Astrocyte (in vitro differentiated cells and primary cell): ENCODE measurements at regions not wholly inside any gene's neighbourhood (a gene's known extent, or its start where the extent isn't known, plus 50 kb on each side); places are given as distances from the start of the nearest gene placed in this dataset.
A peak's percentile ranks its signal among the peaks of the same experiment; 100 is the strongest.
"Not testable (repeated sequence)": the region's sequence is repeated elsewhere in the genome, so short reads cannot be mapped to it uniquely, and the experiment has no call there.

Experiments
- DNase-seq: peaks from one replicate; pipeline ENCODE4 v3.0.0-alpha.2; 2010; ENCODE audit warnings: low read depth
- FAIRE-seq: peaks from 2 replicates; lab custom pipeline; 2011; peaks lifted over from hg19 to GRCh38; lab: Jason Lieb, UNC
- H2AFZ ChIP-seq: 2 replicates; pipeline ENCODE4 v1.6.0; 2012; ENCODE audit warnings: low read depth, low read length, inconsistent platforms
- H3K27ac ChIP-seq: 2 replicates; pipeline ENCODE4 v1.5.1; 2011; ENCODE audit warnings: low read depth, low read length, inconsistent platforms
- H3K27me3 ChIP-seq: 2 replicates; pipeline ENCODE4 v1.6.0; 2011; ENCODE audit warnings: low read length, inconsistent platforms; ENCODE audit not compliant: insufficient read depth
- H3K36me3 ChIP-seq: 2 replicates; pipeline ENCODE4 v1.5.1; 2011; ENCODE audit warnings: low read length, inconsistent platforms; ENCODE audit not compliant: insufficient read depth
- H3K4me1 ChIP-seq: 2 replicates; pipeline ENCODE4 v1.5.1; 2011; ENCODE audit warnings: low read length, inconsistent platforms; ENCODE audit not compliant: insufficient read depth
- H3K4me2 ChIP-seq: 2 replicates; pipeline ENCODE4 v1.6.0; 2012; ENCODE audit warnings: low read length, inconsistent platforms
- H3K4me3 ChIP-seq: 2 replicates; pipeline ENCODE4 v1.5.1; 2011; ENCODE audit warnings: low read depth, mild to moderate bottlenecking, low read length, inconsistent platforms; ENCODE audit not compliant: insufficient read depth
- H3K79me2 ChIP-seq: 2 replicates; pipeline ENCODE4 v1.6.0; 2012; ENCODE audit warnings: mild to moderate bottlenecking, low read length, inconsistent platforms; ENCODE audit not compliant: insufficient read depth
- H3K9ac ChIP-seq: 2 replicates; pipeline ENCODE4 v1.6.0; 2012; ENCODE audit warnings: mild to moderate bottlenecking, low read length, inconsistent platforms
- H3K9me3 ChIP-seq: 2 replicates; pipeline ENCODE4 v1.5.1; 2012; ENCODE audit warnings: low read depth, mild to moderate bottlenecking, low read length, inconsistent platforms; ENCODE audit not compliant: insufficient read depth
- H4K20me1 ChIP-seq: 2 replicates; pipeline ENCODE4 v1.6.0; 2012; ENCODE audit warnings: low read length, inconsistent platforms; ENCODE audit not compliant: insufficient read depth
- H3K27ac Mint-ChIP-seq: one replicate; pipeline ENCODE4 v1.8.0; 2021; ENCODE audit warnings: mild to moderate bottlenecking, mixed read lengths; ENCODE audit not compliant: unreplicated experiment
- H3K27me3 Mint-ChIP-seq: one replicate; pipeline ENCODE4 v1.8.0; 2021; ENCODE audit warnings: low read depth, mixed read lengths; ENCODE audit not compliant: unreplicated experiment
- H3K36me3 Mint-ChIP-seq: one replicate; pipeline ENCODE4 v1.8.0; 2021; ENCODE audit warnings: low read depth, mixed read lengths; ENCODE audit not compliant: unreplicated experiment
- H3K4me1 Mint-ChIP-seq: one replicate; pipeline ENCODE4 v1.8.0; 2021; ENCODE audit warnings: low read depth, mixed read lengths; ENCODE audit not compliant: unreplicated experiment
- H3K4me3 Mint-ChIP-seq: one replicate; pipeline ENCODE4 v1.8.0; 2021; ENCODE audit warnings: mild to moderate bottlenecking, moderate library complexity, mixed read lengths; ENCODE audit not compliant: unreplicated experiment
- H3K9me3 Mint-ChIP-seq: one replicate; pipeline ENCODE4 v1.8.0; 2021; ENCODE audit warnings: mild to moderate bottlenecking, mixed read lengths; ENCODE audit not compliant: unreplicated experiment

GRCh38 chr20:64327223-64327549, 71.6 kb downstream of the PCMTD2 start:
- not testable (repeated sequence) for H2AFZ ChIP-seq, H3K36me3 ChIP-seq, H3K4me3 ChIP-seq, H3K27ac ChIP-seq, H3K4me2 ChIP-seq, H3K79me2 ChIP-seq, H3K27ac Mint-ChIP-seq, FAIRE-seq, H3K27me3 ChIP-seq, H3K36me3 Mint-ChIP-seq, DNase-seq, H3K4me1 ChIP-seq, H4K20me1 ChIP-seq, H3K9me3 ChIP-seq, H3K4me1 Mint-ChIP-seq, H3K4me3 Mint-ChIP-seq, H3K9ac ChIP-seq, H3K9me3 Mint-ChIP-seq
- peaks cover 53% of the 10 kb centered on the region for H3K27me3 Mint-ChIP-seq

- DNase-seq: peak; percentile 44
- H3K4me1 Mint-ChIP-seq, H3K9ac ChIP-seq, H3K36me3 ChIP-seq, H3K4me3 ChIP-seq, H3K36me3 Mint-ChIP-seq, H3K4me3 Mint-ChIP-seq, H4K20me1 ChIP-seq, H3K27me3 ChIP-seq, H3K9me3 ChIP-seq, FAIRE-seq, H3K4me1 ChIP-seq, H3K27ac ChIP-seq, H3K27ac Mint-ChIP-seq, H2AFZ ChIP-seq, H3K79me2 ChIP-seq: not testable (repeated sequence)
- H3K4me2 ChIP-seq: peak overlapping the region; percentile 58
- Mint-ChIP-seq H3K27me3 (peaks cover 53% of the 10 kb centered on the region), H3K9me3 (peaks cover 11% of the 10 kb centered on the region)
Observed at GRCh38 chr20:64327550-64328317, 72.2 kb downstream of the PCMTD2 start.

- not testable (repeated sequence) for H3K4me2 ChIP-seq
- DNase-seq: peak; percentile 21
Observed at GRCh38 chr20:64328595-64329250, 73.2 kb downstream of the PCMTD2 start.

GRCh38 chr20:64332627-64333026, 77.1 kb downstream of the PCMTD2 start:
- not testable (repeated sequence) for H3K9me3 ChIP-seq, H4K20me1 ChIP-seq, DNase-seq, H3K9ac ChIP-seq, H3K36me3 Mint-ChIP-seq, H3K27ac ChIP-seq, H3K4me1 ChIP-seq, H3K27ac Mint-ChIP-seq, H3K79me2 ChIP-seq, H3K27me3 ChIP-seq, H2AFZ ChIP-seq, H3K4me1 Mint-ChIP-seq, FAIRE-seq, H3K4me2 ChIP-seq, H3K4me3 ChIP-seq, H3K36me3 ChIP-seq, H3K4me3 Mint-ChIP-seq
- peaks cover 31% of the 10 kb centered on the region for H3K27me3 Mint-ChIP-seq
- H3K9me3 Mint-ChIP-seq: peaks cover 10% of the 10 kb centered on the region

More at GRCh38 chr20:64328595-64329250, 73.2 kb downstream of the PCMTD2 start:
- H3K9ac ChIP-seq, H3K36me3 Mint-ChIP-seq, H3K4me1 ChIP-seq, H3K9me3 ChIP-seq, H3K4me3 ChIP-seq, H2AFZ ChIP-seq, H3K36me3 ChIP-seq, H3K27ac ChIP-seq, H4K20me1 ChIP-seq, FAIRE-seq, H3K4me1 Mint-ChIP-seq, H3K79me2 ChIP-seq, H3K27me3 ChIP-seq: not testable (repeated sequence)
- peaks cover 11% of the 10 kb centered on the region for H3K9me3 Mint-ChIP-seq
- H3K27ac Mint-ChIP-seq: peak overlapping the region; percentile 68
- H3K4me3 Mint-ChIP-seq: peak overlapping the region; percentile 86
- H3K27me3 Mint-ChIP-seq: peaks cover 51% of the 10 kb centered on the region
